ENCODE measurements at regions not wholly inside any gene's neighbourhood (a gene's known extent, or its start where the extent isn't known, plus 50 kb on each side); places are given as distances from the start of the nearest gene placed in this dataset.
A peak's percentile ranks its signal among the peaks of the same experiment; 100 is the strongest.

DNA sequence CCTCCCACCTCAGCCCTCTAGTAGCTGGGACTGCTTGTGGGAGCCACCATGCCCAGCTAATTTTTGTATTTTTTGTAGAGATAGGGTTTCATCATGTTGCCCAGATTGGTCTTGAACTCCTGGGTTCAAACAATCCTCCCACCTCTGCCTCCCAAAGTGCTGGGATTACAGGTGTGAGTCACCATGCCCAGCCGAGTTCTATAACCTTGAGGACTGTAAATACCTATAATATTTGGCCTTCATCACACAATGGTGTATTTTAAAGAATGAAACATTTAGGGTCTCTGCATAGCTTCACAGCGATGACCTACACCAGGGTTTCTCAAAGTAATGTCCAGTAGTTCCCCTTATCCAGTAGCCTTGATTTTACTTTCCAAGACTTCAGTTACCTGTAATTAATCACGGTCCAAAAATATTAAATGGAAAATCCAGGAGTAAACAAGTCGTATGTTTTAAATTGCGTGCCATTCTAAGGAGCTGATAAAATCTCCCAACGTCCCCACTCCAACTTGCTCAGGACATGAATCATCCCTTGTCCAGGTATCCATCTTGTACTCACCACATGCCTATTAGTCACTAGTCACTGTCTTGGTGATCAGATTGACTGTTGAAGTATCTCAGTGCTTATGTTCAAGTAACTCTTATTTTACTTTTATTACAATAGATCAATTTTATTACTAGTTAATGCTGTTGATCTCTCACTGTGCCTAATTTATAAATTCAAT is 368.2 kb downstream of the BTG1 start:
- H3K9me3 Mint-ChIP-seq (ENCODE audit: insufficient read depth) = no peaks in the 10 kb centered on the region
- H4K20me1 ChIP-seq (ENCODE audit: control insufficient read depth, insufficient read depth, low read length, poor library complexity, severe bottlenecking) = no peaks in the 10 kb centered on the region
- ATAC-seq (ENCODE audit: low read depth) = no peak
- no peak for DNase-seq
- ChIA-PET POLR2A (interaction anchor here (0.7 kb wide), 1 partner anchor 364 kb away, joined by 6 read pairs; no protein-coding TSS in a partner anchor), CTCF (interaction anchor here (0.7 kb wide), 1 partner anchor 24 kb away, joined by 4 read pairs; no protein-coding TSS in a partner anchor)
- no peaks in the 10 kb centered on the region for H3K27me3 ChIP-seq (replicated peaks in 1 of 4; ENCODE audit: control extremely low read depth in 1 of 4, control insufficient read depth in 3 of 4, insufficient read depth in 4 of 4, low read length in 3 of 4)
- peak overlapping the region in 1 of 2 donors; percentile 83 for H3K27ac ChIP-seq (ENCODE audit: low read length in 2 of 2)
- 89% methylated on average over 1 of the region's 6 CpGs for WGBS (ENCODE audit: insufficient coverage)
- intact Hi-C loops (cut with micrococcal nuclease) = no loop called here
- no peak overlapping the region for H3K9ac ChIP-seq (ENCODE audit: low read length)
- H3K4me2 ChIP-seq (replicated peaks; ENCODE audit: low read depth, low read length, poor library complexity, severe bottlenecking) = peak overlapping the region; percentile 45
- TF ChIP-seq, protein P1, sequence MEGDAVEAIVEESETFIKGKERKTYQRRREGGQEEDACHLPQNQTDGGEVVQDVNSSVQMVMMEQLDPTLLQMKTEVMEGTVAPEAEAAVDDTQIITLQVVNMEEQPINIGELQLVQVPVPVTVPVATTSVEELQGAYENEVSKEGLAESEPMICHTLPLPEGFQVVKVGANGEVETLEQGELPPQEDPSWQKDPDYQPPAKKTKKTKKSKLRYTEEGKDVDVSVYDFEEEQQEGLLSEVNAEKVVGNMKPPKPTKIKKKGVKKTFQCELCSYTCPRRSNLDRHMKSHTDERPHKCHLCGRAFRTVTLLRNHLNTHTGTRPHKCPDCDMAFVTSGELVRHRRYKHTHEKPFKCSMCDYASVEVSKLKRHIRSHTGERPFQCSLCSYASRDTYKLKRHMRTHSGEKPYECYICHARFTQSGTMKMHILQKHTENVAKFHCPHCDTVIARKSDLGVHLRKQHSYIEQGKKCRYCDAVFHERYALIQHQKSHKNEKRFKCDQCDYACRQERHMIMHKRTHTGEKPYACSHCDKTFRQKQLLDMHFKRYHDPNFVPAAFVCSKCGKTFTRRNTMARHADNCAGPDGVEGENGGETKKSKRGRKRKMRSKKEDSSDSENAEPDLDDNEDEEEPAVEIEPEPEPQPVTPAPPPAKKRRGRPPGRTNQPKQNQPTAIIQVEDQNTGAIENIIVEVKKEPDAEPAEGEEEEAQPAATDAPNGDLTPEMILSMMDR (IDR thresholded peaks at IDR 0.05) = no peak
- TF ChIP-seq EZH2 (IDR thresholded peaks at IDR 0.05; ENCODE audit: borderline replicate concordance, insufficient read depth, low read depth, low read length, poor library complexity, severe bottlenecking) = no peak
- H3K4me1 Mint-ChIP-seq = peaks cover 20% of the 10 kb centered on the region
- peaks cover 22 to 23% of the 10 kb centered on the region in 2 donors for H3K4me1 ChIP-seq (ENCODE audit: control insufficient read depth in 2 of 2, insufficient read depth in 2 of 2, low read length in 2 of 2)
- no peaks in the 10 kb centered on the region for H3K27me3 Mint-ChIP-seq
- no peaks in the 10 kb centered on the region for H3K79me2 ChIP-seq (ENCODE audit: control insufficient read depth, insufficient read depth, low read length)
- H3K27ac Mint-ChIP-seq = no peak overlapping the region
- no peaks in the 10 kb centered on the region for H3K9me3 ChIP-seq (ENCODE audit: control extremely low read depth in 1 of 3, control insufficient read depth in 2 of 3, insufficient read depth in 1 of 3, low read length in 2 of 3)
- no peak overlapping the region for H3K4me3 Mint-ChIP-seq
- H2AFZ ChIP-seq (ENCODE audit: insufficient read depth, low read depth, low read length, poor library complexity, severe bottlenecking) = no peak overlapping the region
- no peaks in the 10 kb centered on the region for H3K36me3 ChIP-seq (replicated peaks in 1 of 2; ENCODE audit: control extremely low read depth in 1 of 2, control insufficient read depth in 1 of 2, extremely low read depth in 1 of 2, insufficient read depth in 2 of 2, low read length in 1 of 2)
- H3K4me3 ChIP-seq (ENCODE audit: control extremely low read depth in 1 of 5, extremely low read depth in 1 of 5, insufficient read depth in 1 of 5, low read depth in 2 of 5, low read length in 4 of 5) = no peak overlapping the region

- TF ChIP-seq, protein P1 (IDR thresholded peaks at IDR 0.05) = no peak
- no peak for TF ChIP-seq EZH2 (IDR thresholded peaks at IDR 0.05; ENCODE audit: borderline replicate concordance, insufficient read depth, low read depth, low read length, poor library complexity, severe bottlenecking)
- Histone ChIP-seq H3K27ac (ENCODE audit: low read length in 2 of 2) (no peak overlapping the region), H4K20me1 (ENCODE audit: control insufficient read depth, insufficient read depth, low read length, poor library complexity, severe bottlenecking) (no peaks in the 10 kb centered on the region), H3K79me2 (ENCODE audit: control insufficient read depth, insufficient read depth, low read length) (no peaks in the 10 kb centered on the region), H3K9ac (ENCODE audit: low read length) (no peak overlapping the region), H3K4me1 (ENCODE audit: control insufficient read depth in 2 of 2, insufficient read depth in 2 of 2, low read length in 2 of 2) (peaks cover 21% of the 10 kb centered on the region in 2 donors), H2AFZ (ENCODE audit: insufficient read depth, low read depth, low read length, poor library complexity, severe bottlenecking) (no peak overlapping the region), H3K9me3 (ENCODE audit: control extremely low read depth in 1 of 3, control insufficient read depth in 2 of 3, insufficient read depth in 1 of 3, low read length in 2 of 3) (no peaks in the 10 kb centered on the region), H3K4me2 (replicated peaks; ENCODE audit: low read depth, low read length, poor library complexity, severe bottlenecking) (no peak overlapping the region), H3K4me3 (ENCODE audit: control extremely low read depth in 1 of 5, extremely low read depth in 1 of 5, insufficient read depth in 1 of 5, low read depth in 2 of 5, low read length in 4 of 5) (no peak overlapping the region), H3K27me3 (replicated peaks in 1 of 4; ENCODE audit: control extremely low read depth in 1 of 4, control insufficient read depth in 3 of 4, insufficient read depth in 4 of 4, low read length in 3 of 4) (no peaks in the 10 kb centered on the region), H3K36me3 (replicated peaks in 1 of 2; ENCODE audit: control extremely low read depth in 1 of 2, control insufficient read depth in 1 of 2, extremely low read depth in 1 of 2, insufficient read depth in 2 of 2, low read length in 1 of 2) (no peaks in the 10 kb centered on the region)
- POLR2A ChIA-PET = no interaction called here
- DNase-seq (no peak), ATAC-seq (ENCODE audit: low read depth) (no peak)
- no peaks in the 10 kb centered on the region for H3K9me3 Mint-ChIP-seq (ENCODE audit: insufficient read depth)
- intact Hi-C loops (cut with micrococcal nuclease) = no loop called here
- no peaks in the 10 kb centered on the region for H3K27me3 Mint-ChIP-seq
- H3K4me3 Mint-ChIP-seq = no peak overlapping the region
- 88% methylated on average over 4 of the region's 6 CpGs for WGBS (ENCODE audit: insufficient coverage)
- no peak overlapping the region for H3K27ac Mint-ChIP-seq
- CTCF ChIA-PET = interaction anchor here (0.8 kb wide), 1 partner anchor 197 kb away, joined by 3 read pairs; no protein-coding TSS in a partner anchor
- peaks cover 20% of the 10 kb centered on the region for H3K4me1 Mint-ChIP-seq
Measured at GRCh38 chr12:91774434-91774921, 371.2 kb downstream of the BTG1 start.
